Astrocyte (in vitro differentiated cells and primary cell): ENCODE measurements at regions not wholly inside any gene's neighbourhood (a gene's known extent, or its start where the extent isn't known, plus 50 kb on each side); places are given as distances from the start of the nearest gene placed in this dataset.

Experiments
- DNase-seq: peaks from one replicate; pipeline ENCODE4 v3.0.0-alpha.2; 2010; ENCODE audit warnings: low read depth
- FAIRE-seq: peaks from 2 replicates; lab custom pipeline; 2011; peaks lifted over from hg19 to GRCh38; lab: Jason Lieb, UNC
- H2AFZ ChIP-seq: 2 replicates; pipeline ENCODE4 v1.6.0; 2012; ENCODE audit warnings: low read depth, low read length, inconsistent platforms
- H3K27ac ChIP-seq: 2 replicates; pipeline ENCODE4 v1.5.1; 2011; ENCODE audit warnings: low read depth, low read length, inconsistent platforms
- H3K27me3 ChIP-seq: 2 replicates; pipeline ENCODE4 v1.6.0; 2011; ENCODE audit warnings: low read length, inconsistent platforms; ENCODE audit not compliant: insufficient read depth
- H3K36me3 ChIP-seq: 2 replicates; pipeline ENCODE4 v1.5.1; 2011; ENCODE audit warnings: low read length, inconsistent platforms; ENCODE audit not compliant: insufficient read depth
- H3K4me1 ChIP-seq: 2 replicates; pipeline ENCODE4 v1.5.1; 2011; ENCODE audit warnings: low read length, inconsistent platforms; ENCODE audit not compliant: insufficient read depth
- H3K4me2 ChIP-seq: 2 replicates; pipeline ENCODE4 v1.6.0; 2012; ENCODE audit warnings: low read length, inconsistent platforms
- H3K4me3 ChIP-seq: 2 replicates; pipeline ENCODE4 v1.5.1; 2011; ENCODE audit warnings: low read depth, mild to moderate bottlenecking, low read length, inconsistent platforms; ENCODE audit not compliant: insufficient read depth
- H3K79me2 ChIP-seq: 2 replicates; pipeline ENCODE4 v1.6.0; 2012; ENCODE audit warnings: mild to moderate bottlenecking, low read length, inconsistent platforms; ENCODE audit not compliant: insufficient read depth
- H3K9ac ChIP-seq: 2 replicates; pipeline ENCODE4 v1.6.0; 2012; ENCODE audit warnings: mild to moderate bottlenecking, low read length, inconsistent platforms
- H3K9me3 ChIP-seq: 2 replicates; pipeline ENCODE4 v1.5.1; 2012; ENCODE audit warnings: low read depth, mild to moderate bottlenecking, low read length, inconsistent platforms; ENCODE audit not compliant: insufficient read depth
- H4K20me1 ChIP-seq: 2 replicates; pipeline ENCODE4 v1.6.0; 2012; ENCODE audit warnings: low read length, inconsistent platforms; ENCODE audit not compliant: insufficient read depth
- H3K27ac Mint-ChIP-seq: one replicate; pipeline ENCODE4 v1.8.0; 2021; ENCODE audit warnings: mild to moderate bottlenecking, mixed read lengths; ENCODE audit not compliant: unreplicated experiment
- H3K27me3 Mint-ChIP-seq: one replicate; pipeline ENCODE4 v1.8.0; 2021; ENCODE audit warnings: low read depth, mixed read lengths; ENCODE audit not compliant: unreplicated experiment
- H3K36me3 Mint-ChIP-seq: one replicate; pipeline ENCODE4 v1.8.0; 2021; ENCODE audit warnings: low read depth, mixed read lengths; ENCODE audit not compliant: unreplicated experiment
- H3K4me1 Mint-ChIP-seq: one replicate; pipeline ENCODE4 v1.8.0; 2021; ENCODE audit warnings: low read depth, mixed read lengths; ENCODE audit not compliant: unreplicated experiment
- H3K4me3 Mint-ChIP-seq: one replicate; pipeline ENCODE4 v1.8.0; 2021; ENCODE audit warnings: mild to moderate bottlenecking, moderate library complexity, mixed read lengths; ENCODE audit not compliant: unreplicated experiment
- H3K9me3 Mint-ChIP-seq: one replicate; pipeline ENCODE4 v1.8.0; 2021; ENCODE audit warnings: mild to moderate bottlenecking, mixed read lengths; ENCODE audit not compliant: unreplicated experiment
- CTCF ChIP-seq: IDR thresholded peaks from 2 replicates; pipeline ENCODE4 v1.5.1; 2011; ENCODE audit warnings: low read depth, mild to moderate bottlenecking, inconsistent platforms, low read length, moderate library complexity; ENCODE audit not compliant: insufficient read depth
- EZH2 ChIP-seq: IDR thresholded peaks from 2 replicates; pipeline ENCODE4 v1.6.1; 2012; ENCODE audit warnings: mild to moderate bottlenecking, low read length, inconsistent platforms; ENCODE audit not compliant: insufficient read depth

- FAIRE-seq (peak; percentile 41), DNase-seq (no peak)
- Histone ChIP-seq H3K27me3 (no peaks in the 10 kb centered on the region), H3K4me3 (no peak overlapping the region), H3K4me1 (no peaks in the 10 kb centered on the region), H3K9ac (no peak overlapping the region), H3K79me2 (no peaks in the 10 kb centered on the region), H2AFZ (no peak overlapping the region), H4K20me1 (no peaks in the 10 kb centered on the region), H3K4me2 (no peak overlapping the region), H3K9me3 (no peaks in the 10 kb centered on the region), H3K36me3 (no peaks in the 10 kb centered on the region), H3K27ac (no peak overlapping the region)
- no peak overlapping the region for H3K4me3 Mint-ChIP-seq
- no peak overlapping the region for H3K27ac Mint-ChIP-seq
- H3K36me3 Mint-ChIP-seq = peaks cover 1% of the 10 kb centered on the region
- no peaks in the 10 kb centered on the region for H3K4me1 Mint-ChIP-seq
- peaks cover 35% of the 10 kb centered on the region for H3K27me3 Mint-ChIP-seq
- H3K9me3 Mint-ChIP-seq = peaks cover 1% of the 10 kb centered on the region
- TF ChIP-seq EZH2 (no peak), CTCF (no peak)
Observed at GRCh38 chr1:55864251-55864650, 649.1 kb upstream of the USP24 start.

- no peak overlapping the region for H3K9ac ChIP-seq
- no peaks in the 10 kb centered on the region for H3K36me3 ChIP-seq
- no peaks in the 10 kb centered on the region for H4K20me1 ChIP-seq
- peaks cover 1% of the 10 kb centered on the region for H3K36me3 Mint-ChIP-seq
- no peak for TF ChIP-seq EZH2
- H3K4me2 ChIP-seq = no peak overlapping the region
- H3K27ac Mint-ChIP-seq = no peak overlapping the region
- H3K27me3 ChIP-seq = no peaks in the 10 kb centered on the region
- H3K9me3 ChIP-seq = no peaks in the 10 kb centered on the region
- H3K27ac ChIP-seq = no peak overlapping the region
- H3K4me1 Mint-ChIP-seq = no peaks in the 10 kb centered on the region
- H3K4me3 ChIP-seq = no peak overlapping the region
- H3K9me3 Mint-ChIP-seq = peaks cover 1% of the 10 kb centered on the region
- DNase-seq = no peak
- no peak overlapping the region for H2AFZ ChIP-seq
- H3K4me3 Mint-ChIP-seq = no peak overlapping the region
- peaks cover 38% of the 10 kb centered on the region for H3K27me3 Mint-ChIP-seq
- no peaks in the 10 kb centered on the region for H3K79me2 ChIP-seq
- no peak for FAIRE-seq
- H3K4me1 ChIP-seq = no peaks in the 10 kb centered on the region
Observed at GRCh38 chr1:55861676-55862340, 646.6 kb upstream of the USP24 start.

GRCh38 chr1:55860798-55861519 is 645.8 kb upstream of the USP24 start:
- no peaks in the 10 kb centered on the region for H3K79me2 ChIP-seq
- DNase-seq (no peak), FAIRE-seq (no peak)
- no peaks in the 10 kb centered on the region for H3K4me1 ChIP-seq
- no peak overlapping the region for H3K27ac ChIP-seq
- no peak overlapping the region for H3K4me3 Mint-ChIP-seq
- H2AFZ ChIP-seq = no peak overlapping the region
- H3K4me1 Mint-ChIP-seq = no peaks in the 10 kb centered on the region
- H3K9me3 ChIP-seq = no peaks in the 10 kb centered on the region
- peaks cover 1% of the 10 kb centered on the region for H3K36me3 Mint-ChIP-seq
- TF ChIP-seq EZH2 = no peak
- TF ChIP-seq CTCF = no peak
- H3K27me3 ChIP-seq = no peaks in the 10 kb centered on the region
- no peak overlapping the region for H3K4me2 ChIP-seq
- H3K9ac ChIP-seq = no peak overlapping the region
- no peak overlapping the region for H3K27ac Mint-ChIP-seq
- H4K20me1 ChIP-seq = no peaks in the 10 kb centered on the region
- H3K4me3 ChIP-seq = no peak overlapping the region
- H3K9me3 Mint-ChIP-seq = peaks cover 1% of the 10 kb centered on the region
- H3K36me3 ChIP-seq = no peaks in the 10 kb centered on the region
- peaks cover 38% of the 10 kb centered on the region for H3K27me3 Mint-ChIP-seq
